GM18870 (cell line): ENCODE measurements at regions not wholly inside any gene's neighbourhood (a gene's known extent, or its start where the extent isn't known, plus 50 kb on each side); places are given as distances from the start of the nearest gene placed in this dataset.

Experiments
- ATAC-seq: cut with Tn5 transposase; IDR thresholded peaks from one replicate; pipeline ENCODE4 v1.9.1; 2021; ENCODE audit warnings: moderate library complexity; ENCODE audit not compliant: unreplicated experiment

GRCh38 chr2:145055651-145056050 is 535.7 kb upstream of the ZEB2 start:
- no peak for ATAC-seq

GRCh38 chr2:145050134-145050533 is 530.2 kb upstream of the ZEB2 start:
- ATAC-seq, result no peak

- no peak for ATAC-seq
Measured at GRCh38 chr2:145049475-145049874, 529.6 kb upstream of the ZEB2 start.

GRCh38 chr2:145047554-145047953 is 527.6 kb upstream of the ZEB2 start:
- no peak for ATAC-seq

- no peak for ATAC-seq
Measured at GRCh38 chr2:145044491-145044890, 524.6 kb upstream of the ZEB2 start.

GRCh38 chr2:145043399-145043834 is 523.5 kb upstream of the ZEB2 start:
- no peak for ATAC-seq

- ATAC-seq, result no peak
Measured at GRCh38 chr2:145041706-145042105, 521.8 kb upstream of the ZEB2 start.

GRCh38 chr2:145040433-145040832 is 520.5 kb upstream of the ZEB2 start:
- ATAC-seq, result no peak

- no peak for ATAC-seq
Measured at GRCh38 chr2:145038041-145038525, 518.2 kb upstream of the ZEB2 start.

- ATAC-seq, result no peak
Measured at GRCh38 chr2:145036421-145037011, 516.6 kb upstream of the ZEB2 start.

GRCh38 chr2:145034511-145034910 is 514.6 kb upstream of the ZEB2 start:
- no peak for ATAC-seq

GRCh38 chr2:145033438-145033837 is 513.5 kb upstream of the ZEB2 start:
- no peak for ATAC-seq

- no peak for ATAC-seq
Measured at GRCh38 chr2:145032791-145033190, 512.9 kb upstream of the ZEB2 start.

- ATAC-seq, result no peak
Measured at GRCh38 chr2:145029873-145030272, 510.0 kb upstream of the ZEB2 start.

GRCh38 chr2:145029081-145029480 is 509.2 kb upstream of the ZEB2 start:
- ATAC-seq, result no peak

- no peak for ATAC-seq
Measured at GRCh38 chr2:145028101-145028920, 508.4 kb upstream of the ZEB2 start.

- no peak for ATAC-seq
Measured at GRCh38 chr2:145026456-145027455, 506.8 kb upstream of the ZEB2 start.

GRCh38 chr2:145025382-145025781 is 505.5 kb upstream of the ZEB2 start:
- no peak for ATAC-seq

GRCh38 chr2:145023334-145023934 is 503.5 kb upstream of the ZEB2 start:
- no peak for ATAC-seq

- no peak for ATAC-seq
Measured at GRCh38 chr2:145022666-145023333, 502.9 kb upstream of the ZEB2 start.
